BLaER1 treated with 17β-estradiol and CSF1 and Interleukin-3, amounts not matched to agents 10 nM and 100 nM (cell line): ENCODE measurements at regions not wholly inside any gene's neighbourhood (a gene's known extent, or its start where the extent isn't known, plus 50 kb on each side); places are given as distances from the start of the nearest gene placed in this dataset.

ENCODE experiments used
- H3K27ac ChIP-seq, 11 experiments: shearing (Covaris generic); formaldehyde crosslinking; 2 replicates each; pipeline ENCODE4 v1.8.1; 2022
- H3K27me3 ChIP-seq, 11 experiments: shearing (Covaris generic); formaldehyde crosslinking; 2 replicates each; pipeline ENCODE4 v1.8.1; 2022
- H3K36me3 ChIP-seq, 11 experiments: shearing (Covaris generic); formaldehyde crosslinking; 2 replicates each; pipeline ENCODE4 v1.8.1; 2022
- H3K4me1 ChIP-seq, 10 experiments: shearing (Covaris generic); formaldehyde crosslinking; 2 replicates each; pipeline ENCODE4 v1.8.1; 2022
- H3K4me2 ChIP-seq, 11 experiments: shearing (Covaris generic); formaldehyde crosslinking; 2 replicates each; pipeline ENCODE4 v1.8.1; 2022
- H3K4me3 ChIP-seq, 10 experiments: shearing (Covaris generic); formaldehyde crosslinking; 2 replicates each; pipeline ENCODE4 v1.8.1; 2022
- H3K9ac ChIP-seq, 11 experiments: shearing (Covaris generic); formaldehyde crosslinking; 2 replicates each; pipeline ENCODE4 v1.8.1; 2022
- H3K9me3 ChIP-seq, 11 experiments: shearing (Covaris generic); formaldehyde crosslinking; replicated peaks in 1 of 11; 2 replicates each; pipeline ENCODE4 v1.8.1; 2022
- H4K20me1 ChIP-seq, 11 experiments: shearing (Covaris generic); formaldehyde crosslinking; 2 replicates each; pipeline ENCODE4 v1.8.1; 2022
- Cebpa-rat ChIP-seq, 11 experiments: shearing (Covaris generic); IDR thresholded peaks; 2 replicates each; pipeline ENCODE4 v1.8.1; 2022

DNA sequence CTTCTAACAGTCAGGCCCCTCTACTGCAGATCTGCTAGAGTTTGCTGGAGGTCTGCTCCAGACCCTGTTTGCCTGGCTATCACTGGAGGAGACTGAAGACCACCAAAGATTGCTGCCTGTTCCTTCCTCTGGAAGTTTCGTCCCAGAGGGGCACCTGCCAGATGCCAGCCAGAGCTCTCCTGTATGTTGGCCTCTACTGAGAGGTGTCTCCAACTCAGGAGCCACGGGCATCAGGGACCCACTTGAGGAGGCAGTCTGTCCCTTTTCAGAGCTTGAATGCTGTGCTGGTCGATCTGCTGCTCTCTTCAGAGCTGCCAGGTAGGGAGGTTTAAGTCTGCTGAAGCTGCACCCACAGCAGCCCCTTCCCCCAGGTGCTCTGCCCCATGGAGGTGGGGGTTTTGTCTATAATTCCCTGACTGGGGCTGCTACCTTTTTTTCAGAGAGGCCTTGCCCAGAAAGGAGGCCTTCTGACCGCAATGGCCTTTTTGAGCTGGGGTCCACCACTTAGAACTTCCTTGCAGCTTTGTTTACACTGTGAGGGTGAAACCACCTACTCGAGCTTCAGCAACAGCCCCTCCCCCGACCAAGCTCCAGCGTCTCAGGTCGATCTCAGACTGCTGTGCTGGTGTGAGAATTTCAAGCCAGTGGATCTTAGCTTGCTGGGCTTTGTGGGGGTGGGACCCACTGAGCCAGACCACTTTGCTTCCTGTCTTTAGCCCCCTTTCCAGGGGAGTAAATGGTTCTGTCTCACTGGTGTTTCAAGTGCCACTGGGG lies 566.0 kb downstream of the NR4A2 start:
- Histone ChIP-seq H3K36me3 (no peaks in the 10 kb centered on the region), H4K20me1 (no peaks in the 10 kb centered on the region), H3K9me3 (no peaks in the 10 kb centered on the region), H3K27me3 (no peaks in the 10 kb centered on the region), H3K4me1 (no peaks in the 10 kb centered on the region), H3K4me2 (no peak overlapping the region), H3K4me3 (no peak overlapping the region), H3K9ac (no peak overlapping the region), H3K27ac (no peak overlapping the region)
- no peak for TF ChIP-seq Cebpa-rat (IDR thresholded peaks at IDR 0.05)

DNA sequence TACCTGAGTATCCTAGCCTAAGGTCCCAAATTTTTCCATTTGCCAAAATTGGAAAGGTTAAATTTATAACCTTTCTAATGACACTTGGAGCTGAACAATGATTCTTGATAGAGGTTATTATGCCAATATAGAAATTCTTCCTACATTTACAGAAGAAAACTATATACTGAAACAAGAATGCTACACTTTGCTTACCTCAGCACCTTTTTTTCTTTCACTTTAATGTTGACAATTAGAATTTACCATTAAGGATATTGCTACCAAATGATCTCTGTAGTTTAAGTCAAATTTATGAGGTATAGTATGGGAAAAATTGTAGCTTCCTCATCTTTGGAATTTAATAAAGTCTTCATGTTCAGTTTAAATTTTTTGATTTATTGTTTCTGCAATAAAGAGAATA lies 577.0 kb downstream of the NR4A2 start:
- H3K4me3 ChIP-seq: no peak overlapping the region
- H3K36me3 ChIP-seq: no peaks in the 10 kb centered on the region
- no peak overlapping the region for H3K27ac ChIP-seq
- no peak overlapping the region for H3K4me2 ChIP-seq
- H3K9ac ChIP-seq: no peak overlapping the region
- peaks cover 0 to 9% (median 2%) of the 10 kb centered on the region in 10 experiments; a peak in 9 of 20 replicates for H3K4me1 ChIP-seq
- H4K20me1 ChIP-seq: no peaks in the 10 kb centered on the region
- no peaks in the 10 kb centered on the region for H3K27me3 ChIP-seq
- no peaks in the 10 kb centered on the region; a peak in 1 of 22 replicates for H3K9me3 ChIP-seq
- TF ChIP-seq Cebpa-rat (IDR thresholded peaks at IDR 0.05): no peak

DNA sequence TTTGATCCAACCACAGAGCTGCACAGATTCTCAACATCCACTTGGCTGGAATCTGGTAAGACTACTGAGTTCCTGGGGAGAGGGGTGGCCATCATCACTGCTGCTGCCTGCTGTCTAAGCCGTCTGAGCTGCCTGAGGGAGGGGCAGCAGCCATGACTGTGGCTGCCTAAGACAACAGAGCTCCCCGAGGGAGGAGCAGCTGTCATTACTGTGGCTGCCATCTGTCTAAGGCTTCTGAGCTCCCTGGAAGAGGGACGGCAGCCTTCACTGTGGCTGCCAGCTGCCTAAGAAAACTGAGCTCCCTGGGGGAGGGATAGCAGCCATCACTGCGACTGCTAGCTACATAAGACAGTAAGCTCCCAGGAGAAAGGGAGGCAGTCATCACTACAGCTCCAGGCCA lies 584.4 kb downstream of the NR4A2 start:
- Histone ChIP-seq H3K9me3 (no peaks in the 10 kb centered on the region), H3K9ac (no peak overlapping the region), H3K4me2 (no peak overlapping the region), H3K4me3 (no peak overlapping the region), H3K27ac (no peak overlapping the region), H4K20me1 (no peaks in the 10 kb centered on the region), H3K4me1 (no peaks in the 10 kb centered on the region), H3K36me3 (no peaks in the 10 kb centered on the region), H3K27me3 (no peaks in the 10 kb centered on the region)
- TF ChIP-seq Cebpa-rat (IDR thresholded peaks at IDR 0.05): no peak

DNA sequence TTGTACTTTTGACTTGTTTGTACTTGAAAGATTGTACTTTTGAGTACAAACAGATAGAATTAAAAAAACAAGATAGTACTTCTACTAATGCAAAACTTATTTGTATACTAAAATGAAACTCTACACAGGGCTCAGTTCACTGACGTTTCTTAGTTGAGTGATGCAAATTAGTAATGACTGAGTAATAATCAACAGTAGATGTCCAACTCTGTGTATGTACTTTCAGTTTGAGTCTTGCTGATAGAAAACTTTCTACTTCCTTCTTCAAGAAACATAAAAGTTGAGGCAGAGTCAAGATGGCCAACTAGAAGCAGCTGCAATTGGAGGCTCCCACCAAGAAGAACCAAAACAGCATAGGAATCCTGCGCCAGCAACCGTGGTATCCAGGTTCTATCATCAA lies 585.0 kb downstream of the NR4A2 start:
- H3K27me3 ChIP-seq: no peaks in the 10 kb centered on the region
- no peaks in the 10 kb centered on the region for H4K20me1 ChIP-seq
- H3K4me3 ChIP-seq: no peak overlapping the region
- H3K4me1 ChIP-seq: no peaks in the 10 kb centered on the region
- H3K27ac ChIP-seq: no peak overlapping the region
- no peak overlapping the region for H3K4me2 ChIP-seq
- no peaks in the 10 kb centered on the region for H3K36me3 ChIP-seq
- TF ChIP-seq Cebpa-rat (IDR thresholded peaks at IDR 0.05): no peak
- H3K9me3 ChIP-seq: no peaks in the 10 kb centered on the region
- H3K9ac ChIP-seq: no peak overlapping the region

DNA sequence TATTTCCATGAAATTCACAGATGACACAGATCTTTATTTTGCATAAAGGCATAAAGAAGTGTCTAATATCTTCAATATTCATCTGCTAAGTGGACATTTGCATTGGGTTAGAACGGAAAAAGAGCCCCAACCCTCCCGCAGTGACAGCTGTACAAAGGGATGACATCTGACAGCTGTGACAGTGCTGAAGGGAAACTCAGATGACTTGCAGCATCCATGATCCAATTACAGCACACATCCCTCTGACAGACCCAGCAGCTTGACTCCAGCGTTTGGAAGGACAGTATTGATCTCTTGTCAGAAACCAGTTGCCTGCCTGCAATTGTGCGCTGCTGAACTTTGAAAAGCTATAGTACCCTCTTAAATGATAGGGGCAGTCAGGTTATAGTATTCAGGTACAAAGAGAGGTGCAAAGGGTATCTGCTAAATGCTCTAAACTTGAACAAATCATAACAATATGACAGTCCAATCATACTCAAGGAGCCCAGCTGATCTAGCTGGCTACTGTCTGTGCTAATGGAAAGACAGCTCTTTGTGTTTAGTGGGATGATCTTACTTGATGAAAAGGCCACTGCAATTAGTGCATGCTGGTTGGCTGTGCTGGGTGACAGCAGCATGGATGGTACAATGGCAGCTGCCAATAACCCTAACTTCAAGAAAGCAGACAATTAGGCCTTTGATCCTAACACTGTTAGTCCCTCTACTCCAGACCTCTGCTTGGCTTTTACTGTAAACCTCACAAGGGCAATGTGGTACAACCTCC lies 599.2 kb downstream of the NR4A2 start:
- no peak overlapping the region for H3K27ac ChIP-seq
- H4K20me1 ChIP-seq: no peaks in the 10 kb centered on the region
- H3K27me3 ChIP-seq: no peaks in the 10 kb centered on the region
- no peak overlapping the region for H3K9ac ChIP-seq
- H3K4me2 ChIP-seq: no peak overlapping the region
- no peaks in the 10 kb centered on the region for H3K9me3 ChIP-seq
- H3K4me1 ChIP-seq: no peaks in the 10 kb centered on the region
- H3K4me3 ChIP-seq: no peak overlapping the region
- no peak for TF ChIP-seq Cebpa-rat (IDR thresholded peaks at IDR 0.05)
- H3K36me3 ChIP-seq: no peaks in the 10 kb centered on the region

DNA sequence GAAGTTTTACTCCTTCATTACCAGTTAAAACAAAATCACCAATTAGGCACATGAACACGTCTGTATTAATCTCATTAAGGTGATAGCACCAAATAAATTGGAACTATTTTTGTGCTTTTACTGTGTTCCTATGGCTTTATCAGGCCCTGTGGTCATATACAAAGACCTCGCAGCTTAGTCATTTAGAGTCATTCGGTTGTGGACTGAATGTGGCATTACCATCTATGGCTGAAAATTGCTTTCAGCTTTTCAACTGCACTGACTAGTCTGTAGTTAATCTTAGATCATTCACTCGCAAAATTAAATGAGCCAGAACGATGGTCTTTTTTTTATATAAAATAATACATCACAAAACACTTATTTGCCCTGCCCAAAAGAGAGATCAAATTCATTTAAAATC lies 601.7 kb downstream of the NR4A2 start:
- H3K27ac ChIP-seq: no peak overlapping the region
- no peak overlapping the region for H3K9ac ChIP-seq
- no peaks in the 10 kb centered on the region for H3K4me1 ChIP-seq
- H3K4me2 ChIP-seq: no peak overlapping the region
- no peak overlapping the region for H3K4me3 ChIP-seq
- no peaks in the 10 kb centered on the region for H4K20me1 ChIP-seq
- no peaks in the 10 kb centered on the region for H3K9me3 ChIP-seq
- no peaks in the 10 kb centered on the region for H3K36me3 ChIP-seq
- H3K27me3 ChIP-seq: no peaks in the 10 kb centered on the region
- no peak for TF ChIP-seq Cebpa-rat (IDR thresholded peaks at IDR 0.05)

DNA sequence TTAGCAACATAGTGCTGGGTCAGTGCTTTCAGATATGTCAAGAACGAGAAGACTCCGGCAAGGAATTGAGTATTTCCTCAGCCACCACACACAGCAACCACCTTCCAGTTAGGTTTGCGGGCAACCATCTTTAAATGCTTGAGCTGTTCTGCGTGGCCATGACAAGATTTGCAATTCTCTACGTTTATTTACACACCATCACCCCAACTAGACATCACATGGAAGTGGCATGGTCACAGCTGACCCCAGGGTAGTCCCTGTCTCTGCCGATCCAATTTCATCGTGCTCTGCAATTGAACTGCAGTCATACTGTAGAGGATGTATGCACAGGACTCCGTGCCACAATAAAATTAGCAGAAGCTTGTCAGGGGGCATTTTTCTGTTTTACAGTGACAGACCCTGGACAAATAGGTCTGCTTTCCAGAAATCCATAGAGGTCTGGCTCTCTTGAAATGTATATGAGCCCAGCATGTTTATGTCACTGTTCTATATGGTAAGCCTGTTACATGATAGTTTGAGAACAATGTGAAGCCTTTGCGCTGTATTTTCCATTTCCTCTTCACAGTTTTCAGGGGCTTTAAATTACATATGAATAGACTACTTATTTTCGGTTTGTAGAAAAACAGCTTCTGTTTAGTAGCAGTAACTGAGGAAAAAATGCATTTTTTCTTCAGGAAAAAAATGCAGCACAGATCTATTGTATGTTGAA lies 605.2 kb downstream of the NR4A2 start:
- Histone ChIP-seq H3K27ac (no peak overlapping the region), H3K4me1 (no peaks in the 10 kb centered on the region), H3K27me3 (no peaks in the 10 kb centered on the region), H3K4me3 (no peak overlapping the region), H3K4me2 (no peak overlapping the region), H3K36me3 (no peaks in the 10 kb centered on the region), H4K20me1 (no peaks in the 10 kb centered on the region), H3K9me3 (no peaks in the 10 kb centered on the region), H3K9ac (no peak overlapping the region)
- TF ChIP-seq Cebpa-rat (IDR thresholded peaks at IDR 0.05): no peak

DNA sequence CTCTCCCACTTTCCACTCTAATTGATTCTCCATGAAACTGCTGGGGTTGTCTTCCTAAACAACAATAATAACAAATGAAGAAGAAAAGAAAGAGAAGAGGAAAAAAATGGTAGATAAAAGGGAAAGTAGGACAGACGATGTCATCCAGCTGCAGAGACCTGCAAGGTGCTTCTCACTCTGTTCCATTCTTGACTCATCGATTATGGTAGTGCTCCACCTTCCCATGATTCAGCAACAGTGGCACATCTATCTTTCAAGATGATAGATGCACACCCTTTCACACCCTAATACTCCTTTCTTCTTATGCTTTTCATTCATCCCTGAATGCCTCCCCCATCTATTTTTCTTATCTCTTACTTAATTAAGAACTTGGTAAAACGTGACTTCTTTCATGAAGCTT lies 610.2 kb downstream of the NR4A2 start:
- Histone ChIP-seq H4K20me1 (no peaks in the 10 kb centered on the region), H3K27me3 (no peaks in the 10 kb centered on the region), H3K27ac (no peak overlapping the region), H3K9ac (no peak overlapping the region), H3K4me3 (no peak overlapping the region), H3K4me1 (no peaks in the 10 kb centered on the region), H3K36me3 (no peaks in the 10 kb centered on the region), H3K9me3 (no peaks in the 10 kb centered on the region), H3K4me2 (no peak overlapping the region)
- TF ChIP-seq Cebpa-rat (IDR thresholded peaks at IDR 0.05): no peak

DNA sequence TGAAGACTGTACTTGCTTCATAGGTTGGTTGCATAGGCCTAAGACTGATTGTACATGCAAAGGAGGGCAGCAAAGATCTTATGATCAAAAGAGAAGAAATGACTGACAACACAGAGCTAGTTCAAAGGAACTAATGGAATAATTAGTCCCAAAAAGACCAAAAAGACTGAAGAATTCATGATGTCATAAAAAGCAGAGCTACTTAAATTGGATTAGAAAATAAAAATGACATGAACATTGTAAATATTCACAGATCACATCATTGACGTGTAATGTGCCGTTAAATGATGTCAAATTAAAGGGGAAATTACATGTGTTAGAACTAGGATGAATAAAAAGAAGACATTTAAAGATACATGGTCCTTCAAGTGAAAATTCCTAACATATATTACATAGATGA lies 616.8 kb downstream of the NR4A2 start:
- no peak for TF ChIP-seq Cebpa-rat (IDR thresholded peaks at IDR 0.05)
- no peak overlapping the region for H3K9ac ChIP-seq

More for the DNA sequence above, 616.8 kb downstream of the NR4A2 start:
- Histone ChIP-seq H4K20me1 (no peaks in the 10 kb centered on the region), H3K4me3 (no peak overlapping the region), H3K4me1 (no peaks in the 10 kb centered on the region), H3K27me3 (no peaks in the 10 kb centered on the region), H3K4me2 (no peak overlapping the region), H3K27ac (no peak overlapping the region), H3K36me3 (no peaks in the 10 kb centered on the region), H3K9me3 (no peaks in the 10 kb centered on the region)
